A549 (cell line): ENCODE measurements at regions not wholly inside any gene's neighbourhood (a gene's known extent, or its start where the extent isn't known, plus 50 kb on each side); places are given as distances from the start of the nearest gene placed in this dataset.

Source experiments
- BCL3 ChIP-seq: fragments of >200 bp; sonication (Bioruptor Twin); formaldehyde crosslinking; IDR thresholded peaks from 3 replicates; pipeline ENCODE4 v1.6.1; 2016
- EP300 ChIP-seq, 2 experiments: fragments of >200 bp; sonication (Bioruptor Twin); formaldehyde crosslinking; IDR thresholded peaks; 2 replicates in 1 of 2; 3 replicates in 1 of 2; pipeline ENCODE4 v1.6.1; 2016 to 2017
- POLR2A ChIP-seq: IDR thresholded peaks from 2 replicates; pipeline ENCODE4 v1.6.1; 2012; ENCODE audit warnings: mild to moderate bottlenecking, low read length
- RAD21 ChIP-seq, 2 experiments: fragments of >200 bp in 1 of 2; sonication (Bioruptor Twin) in 1 of 2; formaldehyde crosslinking in 1 of 2; IDR thresholded peaks in 1 of 2; conservative IDR thresholded peaks in 1 of 2; 2 replicates in 1 of 2; 3 replicates in 1 of 2; pipeline ENCODE4 v1.6.1; 2012 to 2018; ENCODE audit warnings: inconsistent platforms in 1 of 2
- RNF2 ChIP-seq: fragments of 200-600 bp; sonication (generic); IDR thresholded peaks from 2 replicates; pipeline ENCODE4 v1.6.1; 2016; ENCODE audit warnings: low read depth, mild to moderate bottlenecking, antibody characterized with exemption, moderate library complexity, borderline replicate concordance
- TF ChIP-seq, protein P1 (sequence below): fragments of >200 bp; sonication (Bioruptor Twin); formaldehyde crosslinking; IDR thresholded peaks from 3 replicates; pipeline ENCODE4 v1.5.1; 2016

- TF ChIP-seq RNF2 (no peak), RAD21 (conservative IDR thresholded peaks at IDR 0.05 in 1 of 2, IDR thresholded peaks at IDR 0.05 in 1 of 2) (no peak), POLR2A (no peak), BCL3 (no peak), EP300 (IDR thresholded peaks at IDR 0.05) (no peak)
- TF ChIP-seq, protein P1, sequence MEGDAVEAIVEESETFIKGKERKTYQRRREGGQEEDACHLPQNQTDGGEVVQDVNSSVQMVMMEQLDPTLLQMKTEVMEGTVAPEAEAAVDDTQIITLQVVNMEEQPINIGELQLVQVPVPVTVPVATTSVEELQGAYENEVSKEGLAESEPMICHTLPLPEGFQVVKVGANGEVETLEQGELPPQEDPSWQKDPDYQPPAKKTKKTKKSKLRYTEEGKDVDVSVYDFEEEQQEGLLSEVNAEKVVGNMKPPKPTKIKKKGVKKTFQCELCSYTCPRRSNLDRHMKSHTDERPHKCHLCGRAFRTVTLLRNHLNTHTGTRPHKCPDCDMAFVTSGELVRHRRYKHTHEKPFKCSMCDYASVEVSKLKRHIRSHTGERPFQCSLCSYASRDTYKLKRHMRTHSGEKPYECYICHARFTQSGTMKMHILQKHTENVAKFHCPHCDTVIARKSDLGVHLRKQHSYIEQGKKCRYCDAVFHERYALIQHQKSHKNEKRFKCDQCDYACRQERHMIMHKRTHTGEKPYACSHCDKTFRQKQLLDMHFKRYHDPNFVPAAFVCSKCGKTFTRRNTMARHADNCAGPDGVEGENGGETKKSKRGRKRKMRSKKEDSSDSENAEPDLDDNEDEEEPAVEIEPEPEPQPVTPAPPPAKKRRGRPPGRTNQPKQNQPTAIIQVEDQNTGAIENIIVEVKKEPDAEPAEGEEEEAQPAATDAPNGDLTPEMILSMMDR, result no peak
Observed at GRCh38 chr14:38079268-38079667, 128.4 kb upstream of the SSTR1 start.
